AG04449 (cell line): ENCODE measurements at regions not wholly inside any gene's neighbourhood (a gene's known extent, or its start where the extent isn't known, plus 50 kb on each side); places are given as distances from the start of the nearest gene placed in this dataset.

ENCODE experiments used
- CTCF ChIA-PET: fragments of 350-600 bp; formaldehyde crosslinking; extraction: SDS; loops from one replicate; lab custom pipeline; 2021; ENCODE audit warnings: antibody characterized with exemption; lab: Yijun Ruan, JAX
- POLR2A ChIA-PET: fragments of 400-600, 350-600 bp; formaldehyde crosslinking; extraction: SDS; loops from one replicate; lab custom pipeline; 2020; ENCODE audit warnings: antibody characterized with exemption, inconsistent platforms; lab: Yijun Ruan, JAX
- DNase-seq: peaks from one replicate; pipeline ENCODE4 v3.0.0-alpha.2; 2010; ENCODE audit warnings: low read depth, low spot score
- H3K4me3 ChIP-seq: 2 replicates; pipeline ENCODE4 v1.5.1; 2011; ENCODE audit warnings: low read depth, mild to moderate bottlenecking, control low read depth, low read length
- TF ChIP-seq, protein P1 (sequence below): IDR thresholded peaks from one replicate; pipeline ENCODE4 v1.5.1; 2011; ENCODE audit warnings: mild to moderate bottlenecking, moderate library complexity, low read length, control low read depth, inconsistent platforms; ENCODE audit not compliant: insufficient read depth; ENCODE audit errors: missing control alignments

DNA sequence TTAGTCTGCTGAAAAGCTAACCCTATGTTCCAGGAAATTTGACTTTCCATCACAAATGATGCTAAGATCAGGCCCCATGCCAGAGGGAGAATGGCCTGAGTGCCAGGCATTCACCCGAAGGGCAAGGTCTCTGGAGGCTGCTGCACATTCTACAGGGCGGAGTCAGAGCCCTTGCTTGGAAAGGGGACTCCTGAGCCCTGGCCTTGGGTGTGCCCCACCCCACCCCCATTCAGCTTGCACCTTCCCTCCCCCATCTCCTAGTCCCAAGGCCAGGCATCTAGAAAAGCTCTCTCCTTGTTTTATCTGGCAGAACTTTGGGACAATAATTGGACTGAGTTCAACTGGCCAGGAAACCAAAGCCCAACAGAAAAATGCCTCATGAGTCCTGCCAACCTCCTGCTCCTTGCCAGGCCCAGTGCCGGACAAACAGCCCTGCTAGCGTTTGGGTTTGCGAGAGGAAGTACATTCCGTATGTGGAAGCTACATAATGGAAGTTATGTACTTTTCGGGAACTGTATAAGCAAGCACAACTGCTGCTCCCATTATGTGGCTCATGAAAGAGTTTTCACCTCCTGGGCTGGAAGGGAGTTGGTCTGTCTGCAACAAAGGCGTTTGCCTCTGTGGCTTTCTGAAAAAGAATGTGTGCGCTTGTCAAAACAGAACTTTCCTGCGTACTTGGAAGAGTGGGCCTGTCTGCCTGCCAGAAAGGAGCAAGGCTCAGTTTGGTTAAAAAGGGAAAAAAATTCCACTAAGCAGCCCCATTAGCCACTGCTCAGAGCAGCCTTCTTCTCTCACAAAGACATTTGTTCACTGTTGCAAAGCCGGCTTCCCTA lies 321.5 kb upstream of the CTNNB1 start:
- ChIA-PET POLR2A (no interaction called here), CTCF (no interaction called here)
- H3K4me3 ChIP-seq = no peak overlapping the region
- no peak for DNase-seq
- TF ChIP-seq, protein P1, sequence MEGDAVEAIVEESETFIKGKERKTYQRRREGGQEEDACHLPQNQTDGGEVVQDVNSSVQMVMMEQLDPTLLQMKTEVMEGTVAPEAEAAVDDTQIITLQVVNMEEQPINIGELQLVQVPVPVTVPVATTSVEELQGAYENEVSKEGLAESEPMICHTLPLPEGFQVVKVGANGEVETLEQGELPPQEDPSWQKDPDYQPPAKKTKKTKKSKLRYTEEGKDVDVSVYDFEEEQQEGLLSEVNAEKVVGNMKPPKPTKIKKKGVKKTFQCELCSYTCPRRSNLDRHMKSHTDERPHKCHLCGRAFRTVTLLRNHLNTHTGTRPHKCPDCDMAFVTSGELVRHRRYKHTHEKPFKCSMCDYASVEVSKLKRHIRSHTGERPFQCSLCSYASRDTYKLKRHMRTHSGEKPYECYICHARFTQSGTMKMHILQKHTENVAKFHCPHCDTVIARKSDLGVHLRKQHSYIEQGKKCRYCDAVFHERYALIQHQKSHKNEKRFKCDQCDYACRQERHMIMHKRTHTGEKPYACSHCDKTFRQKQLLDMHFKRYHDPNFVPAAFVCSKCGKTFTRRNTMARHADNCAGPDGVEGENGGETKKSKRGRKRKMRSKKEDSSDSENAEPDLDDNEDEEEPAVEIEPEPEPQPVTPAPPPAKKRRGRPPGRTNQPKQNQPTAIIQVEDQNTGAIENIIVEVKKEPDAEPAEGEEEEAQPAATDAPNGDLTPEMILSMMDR = no peak

- TF ChIP-seq, protein P1 = no peak
- CTCF ChIA-PET = no interaction called here
- H3K4me3 ChIP-seq = no peak overlapping the region
- no peak for DNase-seq
- POLR2A ChIA-PET = no interaction called here
These were observed 320.8 kb upstream of the CTNNB1 start for GRCh38 chr3:40878464-40878905.

GRCh38 chr3:40885430-40885829 lies 313.9 kb upstream of the CTNNB1 start:
- no peak overlapping the region for H3K4me3 ChIP-seq
- TF ChIP-seq, protein P1 = no peak
- DNase-seq = no peak
- ChIA-PET CTCF (no interaction called here), POLR2A (no interaction called here)

DNA sequence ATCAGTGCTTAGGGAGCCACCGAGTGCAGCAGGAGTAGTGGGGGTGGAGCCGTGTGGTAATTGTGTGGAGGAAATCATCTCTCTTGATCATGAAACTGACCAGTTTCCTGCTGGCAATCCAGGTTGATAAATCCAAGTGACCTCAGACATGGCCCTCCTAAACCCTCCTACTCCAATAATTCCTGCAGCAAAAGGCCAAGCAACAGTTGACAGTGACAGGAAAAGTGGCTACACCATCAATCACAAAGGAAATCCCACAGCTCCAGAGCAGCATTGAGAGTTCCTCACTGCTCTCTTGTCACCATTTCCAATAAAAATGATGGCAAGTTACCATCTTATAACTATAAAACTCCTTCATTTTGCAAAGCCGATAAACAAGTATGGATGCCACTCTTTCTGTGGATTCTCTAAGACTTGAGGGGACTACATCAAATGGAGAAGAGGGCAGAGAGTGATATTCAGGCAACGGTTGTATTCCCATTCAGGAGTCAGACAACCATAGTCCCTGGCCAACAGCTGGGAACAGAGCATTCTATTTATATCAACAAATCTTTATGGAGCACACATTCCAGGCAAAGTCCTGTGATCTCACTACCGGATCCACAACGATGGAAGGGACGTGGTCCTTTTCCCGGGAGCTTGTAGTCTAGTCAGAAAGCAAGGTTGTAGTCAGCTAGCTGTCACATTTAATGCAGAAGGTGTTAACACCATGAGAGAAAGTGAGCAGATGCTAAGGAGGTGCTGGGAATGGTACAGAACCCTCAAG lies 312.5 kb upstream of the CTNNB1 start:
- TF ChIP-seq, protein P1 = no peak
- no peak for DNase-seq
- H3K4me3 ChIP-seq = no peak overlapping the region
- POLR2A ChIA-PET = no interaction called here
- CTCF ChIA-PET = no interaction called here

DNA sequence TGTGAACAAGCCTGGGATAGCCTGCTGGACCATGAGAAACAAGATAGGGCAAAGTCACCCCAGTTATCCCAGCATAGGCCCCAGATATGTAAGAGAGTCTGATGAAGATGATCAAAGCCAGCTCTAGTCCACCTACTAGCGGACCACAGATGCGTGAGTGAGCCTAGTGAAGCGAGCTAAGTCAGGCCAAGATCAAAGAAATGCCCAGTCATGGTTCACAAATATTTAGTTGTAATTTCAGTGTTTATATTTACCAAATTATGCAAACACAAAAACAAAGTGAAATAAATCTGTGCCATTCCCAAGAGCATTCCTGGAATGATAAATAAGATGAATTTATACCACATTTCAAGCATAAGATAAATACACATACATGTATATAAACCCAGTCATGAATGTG lies 308.1 kb upstream of the CTNNB1 start:
- no peak overlapping the region for H3K4me3 ChIP-seq
- TF ChIP-seq, protein P1 = no peak
- ChIA-PET POLR2A (no interaction called here), CTCF (no interaction called here)
- DNase-seq = no peak

DNA sequence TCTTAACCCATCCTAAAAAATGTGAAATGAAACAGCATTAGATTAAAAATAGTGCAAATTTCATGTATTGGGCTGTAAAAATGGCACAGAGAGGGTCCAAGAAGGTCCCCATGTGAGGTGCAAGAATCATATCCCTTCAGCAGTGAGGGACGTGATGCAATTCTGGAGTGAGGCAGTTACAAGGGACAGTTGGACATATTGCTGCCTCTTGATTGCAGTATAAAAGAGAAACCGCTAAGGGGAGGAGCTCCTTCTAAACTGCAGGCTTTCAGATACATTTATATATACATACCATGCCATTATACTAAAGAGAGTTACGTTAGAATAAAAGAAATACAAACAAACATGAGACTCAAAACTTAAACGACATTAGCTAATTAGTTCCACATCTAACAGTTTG lies 304.2 kb upstream of the CTNNB1 start:
- ChIA-PET CTCF (no interaction called here), POLR2A (no interaction called here)
- no peak for DNase-seq
- TF ChIP-seq, protein P1 = no peak
- no peak overlapping the region for H3K4me3 ChIP-seq
